OCI-LY7 (cell line): ENCODE measurements at regions not wholly inside any gene's neighbourhood (a gene's known extent, or its start where the extent isn't known, plus 50 kb on each side); places are given as distances from the start of the nearest gene placed in this dataset.
"Not testable (repeated sequence)": the region's sequence is repeated elsewhere in the genome, so short reads cannot be mapped to it uniquely, and the experiment has no call there.

Source experiments
- BruUV-seq: library from RNA; stranded (reverse); fragments of 400-500 nt; replicated peaks from 2 replicates; lab custom pipeline; 2021; lab: Mats Ljungman, UMichigan
- CTCF ChIA-PET: fragments of 300-600 bp; sonication (Branson Sonifier 250); formaldehyde crosslinking; loops from one replicate; lab custom pipeline; 2022; ENCODE audit warnings: antibody characterized with exemption; ENCODE audit not compliant: unreplicated experiment; lab: Charles Lee
- POLR2A ChIA-PET: fragments of 300-600 bp; sonication (Branson Sonifier 250); formaldehyde crosslinking; loops from one replicate; lab custom pipeline; 2022; ENCODE audit warnings: antibody characterized with exemption; lab: Charles Lee
- DNase-seq: peaks from one replicate; pipeline ENCODE4 v3.0.0-alpha.2; 2015; ENCODE audit warnings: low spot score
- H2AFZ ChIP-seq: fragments of 200-600 bp; sonication (generic), shearing (Covaris generic); 2 replicates; pipeline ENCODE4 v1.6.1; 2014; ENCODE audit warnings: mild to moderate bottlenecking, antibody characterized with exemption, low read length, moderate library complexity
- H3K27ac ChIP-seq: fragments of 200-600 bp; sonication (generic); 2 replicates; pipeline ENCODE4 v1.5.1; 2014; ENCODE audit warnings: mixed run types, low read depth, mild to moderate bottlenecking, moderate library complexity, low read length, inconsistent platforms; ENCODE audit not compliant: poor library complexity, severe bottlenecking
- H3K36me3 ChIP-seq: fragments of 200-600 bp; sonication (generic); 2 replicates; pipeline ENCODE4 v1.6.1; 2014; ENCODE audit warnings: mild to moderate bottlenecking, antibody characterized with exemption, low read length, moderate library complexity, mixed read lengths; ENCODE audit not compliant: insufficient read depth
- H3K4me1 ChIP-seq: fragments of 200-600 bp; sonication (generic); 2 replicates; pipeline ENCODE4 v1.5.1; 2014; ENCODE audit warnings: mild to moderate bottlenecking, low read length; ENCODE audit not compliant: insufficient read depth, poor library complexity, severe bottlenecking
- H3K4me2 ChIP-seq: fragments of 200-600 bp; sonication (generic); 2 replicates; pipeline ENCODE4 v1.6.1; 2014; ENCODE audit warnings: mild to moderate bottlenecking, low read length
- H3K4me3 ChIP-seq: fragments of 200-600 bp; sonication (generic); 2 replicates; pipeline ENCODE4 v1.5.1; 2014; ENCODE audit warnings: mild to moderate bottlenecking, low read depth, low read length; ENCODE audit not compliant: poor library complexity, severe bottlenecking
- H3K79me2 ChIP-seq: fragments of 200-600 bp; sonication (generic); 2 replicates; pipeline ENCODE4 v1.6.1; 2016; ENCODE audit warnings: low read depth, mild to moderate bottlenecking, low read length, moderate library complexity, mixed read lengths; ENCODE audit not compliant: insufficient read depth
- H3K9me2 ChIP-seq: fragments of 200-600 bp; sonication (generic); 2 replicates; pipeline ENCODE4 v1.6.1; 2016; ENCODE audit warnings: mild to moderate bottlenecking, low read length, mixed read lengths; ENCODE audit not compliant: insufficient read depth
- H3K9me3 ChIP-seq: fragments of 200-600 bp; sonication (generic); 2 replicates; pipeline ENCODE4 v1.6.1; 2014; ENCODE audit warnings: mild to moderate bottlenecking, mixed run types, low read length, mixed read lengths
- H4K20me1 ChIP-seq: fragments of 200-600 bp; sonication (generic); 2 replicates; pipeline ENCODE4 v1.6.1; 2014; ENCODE audit warnings: mild to moderate bottlenecking, antibody characterized with exemption, low read length, moderate library complexity, mixed read lengths; ENCODE audit not compliant: insufficient read depth
- intact Hi-C: fragments of 100-400 bp; cut with micrococcal nuclease; formaldehyde crosslinking; loops from one replicate; pipeline ENCODE4 v1.10.0; 2022; ENCODE audit not compliant: unreplicated experiment

GRCh38 chr14:19344261-19344660 lies 89.9 kb downstream of the POTEG start:
- POLR2A ChIA-PET, H3K36me3 ChIP-seq, CTCF ChIA-PET, BruUV-seq, H3K4me2 ChIP-seq, H3K27ac ChIP-seq, H3K9me3 ChIP-seq, H4K20me1 ChIP-seq, H3K4me3 ChIP-seq, H2AFZ ChIP-seq, H3K4me1 ChIP-seq, H3K9me2 ChIP-seq, intact Hi-C loops, H3K79me2 ChIP-seq, DNase-seq: not testable (repeated sequence)

GRCh38 chr14:19344689-19345088 lies 89.5 kb downstream of the POTEG start:
- CTCF ChIA-PET, H3K9me3 ChIP-seq, H3K27ac ChIP-seq, H4K20me1 ChIP-seq, H3K79me2 ChIP-seq, H3K36me3 ChIP-seq, BruUV-seq, DNase-seq, H3K9me2 ChIP-seq, H3K4me1 ChIP-seq, H2AFZ ChIP-seq, intact Hi-C loops, H3K4me2 ChIP-seq, POLR2A ChIA-PET, H3K4me3 ChIP-seq: not testable (repeated sequence)

GRCh38 chr14:19345298-19345911 lies 88.7 kb downstream of the POTEG start:
- H3K9me2 ChIP-seq, POLR2A ChIA-PET, intact Hi-C loops, BruUV-seq, H3K9me3 ChIP-seq, H4K20me1 ChIP-seq, H3K27ac ChIP-seq, H3K4me3 ChIP-seq, H2AFZ ChIP-seq, DNase-seq, H3K4me2 ChIP-seq, H3K36me3 ChIP-seq, CTCF ChIA-PET, H3K4me1 ChIP-seq, H3K79me2 ChIP-seq: not testable (repeated sequence)

GRCh38 chr14:19346074-19346480 lies 88.1 kb downstream of the POTEG start:
- H3K4me1 ChIP-seq, BruUV-seq, H3K27ac ChIP-seq, H2AFZ ChIP-seq, H3K9me3 ChIP-seq, intact Hi-C loops, H3K4me3 ChIP-seq, H3K36me3 ChIP-seq, H4K20me1 ChIP-seq, CTCF ChIA-PET, H3K79me2 ChIP-seq, H3K9me2 ChIP-seq, POLR2A ChIA-PET: not testable (repeated sequence)
- DNase-seq, result peak; percentile 22
- H3K4me2 ChIP-seq, result peak overlapping the region; percentile 40; the same call in 1 of the 2 replicates

GRCh38 chr14:19346636-19347035 lies 87.5 kb downstream of the POTEG start:
- H3K4me1 ChIP-seq, H3K9me3 ChIP-seq, H3K27ac ChIP-seq, intact Hi-C loops, BruUV-seq, H3K4me3 ChIP-seq, H3K36me3 ChIP-seq, H3K79me2 ChIP-seq, POLR2A ChIA-PET, H4K20me1 ChIP-seq, H2AFZ ChIP-seq, H3K4me2 ChIP-seq, H3K9me2 ChIP-seq, CTCF ChIA-PET, DNase-seq: not testable (repeated sequence)

- H3K9me3 ChIP-seq, H2AFZ ChIP-seq, H3K9me2 ChIP-seq, DNase-seq, H3K4me2 ChIP-seq, BruUV-seq, H3K36me3 ChIP-seq, H3K79me2 ChIP-seq, POLR2A ChIA-PET, CTCF ChIA-PET, H3K4me1 ChIP-seq, H4K20me1 ChIP-seq, H3K27ac ChIP-seq, H3K4me3 ChIP-seq, intact Hi-C loops: not testable (repeated sequence)
Observed at GRCh38 chr14:19347112-19347511, 87.0 kb downstream of the POTEG start.
